Hepatocyte (in vitro differentiated cells): ENCODE measurements at regions not wholly inside any gene's neighbourhood (a gene's known extent, or its start where the extent isn't known, plus 50 kb on each side); places are given as distances from the start of the nearest gene placed in this dataset.

Experiments used
- CTCF ChIP-seq: fragments of 200-600 bp; sonication (generic); IDR thresholded peaks from 2 replicates; pipeline ENCODE4 v1.5.1; 2016; ENCODE audit warnings: antibody characterized with exemption, mild to moderate bottlenecking; ENCODE audit not compliant: poor library complexity
- EZH2 ChIP-seq: fragments of 200-600 bp; sonication (generic); IDR thresholded peaks from 2 replicates; pipeline ENCODE4 v1.6.1; 2016; ENCODE audit warnings: antibody characterized with exemption, mild to moderate bottlenecking, borderline replicate concordance
- EZH2phosphoT487 ChIP-seq: fragments of 200-600 bp; sonication (generic); IDR thresholded peaks from one replicate; pipeline ENCODE4 v1.6.1; 2018; ENCODE audit warnings: antibody characterized with exemption, mild to moderate bottlenecking, low read depth, moderate library complexity; ENCODE audit not compliant: unreplicated experiment, severe bottlenecking

- TF ChIP-seq CTCF (no peak), EZH2 (no peak), EZH2phosphoT487 (no peak)
Measured at GRCh38 chr18:24773101-24773500, 312.7 kb downstream of the HRH4 start.
